GM23338 (cell line): ENCODE measurements at regions not wholly inside any gene's neighbourhood (a gene's known extent, or its start where the extent isn't known, plus 50 kb on each side); places are given as distances from the start of the nearest gene placed in this dataset.

ENCODE experiments used
- CREB1 ChIP-seq: fragments of 250-450 bp; sonication (Bioruptor Pico); IDR thresholded peaks from 2 replicates; pipeline ENCODE4 v1.5.0; 2020; ENCODE audit warnings: low read depth, mild to moderate bottlenecking, moderate library complexity
- CTCF ChIP-seq, 2 experiments: fragments of 200-600 bp in 1 of 2; sonication (generic) in 1 of 2; conservative IDR thresholded peaks; 2 replicates each; pipeline versions ENCODE4 v1.5.1 to v1.6.1; 2016 to 2017; ENCODE audit warnings: antibody characterized with exemption in 2 of 2, low read depth in 2 of 2, mild to moderate bottlenecking in 2 of 2, moderate library complexity in 1 of 2
- ETS1 ChIP-seq: IDR thresholded peaks from 2 replicates; pipeline ENCODE4 v1.6.1; 2016; ENCODE audit warnings: antibody characterized with exemption
- EZH2 ChIP-seq: fragments of 200-600 bp; sonication (generic); IDR thresholded peaks from one replicate; pipeline ENCODE4 v1.8.0; 2017; ENCODE audit warnings: antibody characterized with exemption, mild to moderate bottlenecking, low read depth; ENCODE audit not compliant: unreplicated experiment
- EZH2phosphoT487 ChIP-seq: fragments of 200-600 bp; sonication (generic); IDR thresholded peaks from one replicate; pipeline ENCODE4 v1.8.1; 2018; ENCODE audit warnings: antibody characterized with exemption; ENCODE audit not compliant: unreplicated experiment
- JUNB ChIP-seq: IDR thresholded peaks from one replicate; pipeline ENCODE4 v1.6.1; 2016; ENCODE audit warnings: antibody characterized with exemption; ENCODE audit not compliant: unreplicated experiment
- NANOG ChIP-seq: IDR thresholded peaks from 2 replicates; pipeline ENCODE4 v1.6.1; 2016; ENCODE audit warnings: antibody characterized with exemption, borderline replicate concordance
- POLR2AphosphoS5 ChIP-seq: IDR thresholded peaks from 2 replicates; pipeline ENCODE4 v1.6.1; 2016; ENCODE audit warnings: antibody characterized with exemption, low read depth
- REST ChIP-seq: IDR thresholded peaks from one replicate; pipeline ENCODE4 v1.6.1; 2018; ENCODE audit warnings: antibody characterized with exemption; ENCODE audit not compliant: unreplicated experiment
- STAT1 ChIP-seq: IDR thresholded peaks from one replicate; pipeline ENCODE4 v1.6.1; 2016; ENCODE audit warnings: antibody characterized with exemption; ENCODE audit not compliant: unreplicated experiment
- ZNF331 ChIP-seq: fragments of 250-450 bp; sonication (Bioruptor Pico); IDR thresholded peaks from 2 replicates; pipeline ENCODE4 v1.5.0; 2020; ENCODE audit warnings: low read depth, mild to moderate bottlenecking, moderate library complexity
- ZNF462 ChIP-seq: fragments of 250-450 bp; sonication (Bioruptor Pico); IDR thresholded peaks from 2 replicates; pipeline ENCODE4 v1.5.0; 2020; ENCODE audit warnings: mild to moderate bottlenecking, moderate library complexity

- no peak for TF ChIP-seq CTCF (conservative IDR thresholded peaks at IDR 0.05; ENCODE audit: low read depth in 2 of 2)
- TF ChIP-seq STAT1, result no peak
- no peak for TF ChIP-seq POLR2AphosphoS5
- TF ChIP-seq REST, result no peak
- no peak for TF ChIP-seq NANOG
- no peak for TF ChIP-seq EZH2
- no peak for TF ChIP-seq EZH2phosphoT487
- no peak for TF ChIP-seq JUNB
- TF ChIP-seq CREB1 (CRISPR knock-in tag), result no peak
- TF ChIP-seq ZNF331 (CRISPR knock-in tag), result no peak
- no peak for TF ChIP-seq ETS1
- no peak for TF ChIP-seq ZNF462 (CRISPR knock-in tag)
Measured at GRCh38 chr12:38149395-38150073, 167.0 kb upstream of the ALG10B start.
